NCI-H774 (cell line): ENCODE measurements at regions not wholly inside any gene's neighbourhood (a gene's known extent, or its start where the extent isn't known, plus 50 kb on each side); places are given as distances from the start of the nearest gene placed in this dataset.

Experiments used
- DNase-seq: peaks from one replicate; lab custom pipeline; 2025; lab: John Stamatoyannopoulos, UW

DNA sequence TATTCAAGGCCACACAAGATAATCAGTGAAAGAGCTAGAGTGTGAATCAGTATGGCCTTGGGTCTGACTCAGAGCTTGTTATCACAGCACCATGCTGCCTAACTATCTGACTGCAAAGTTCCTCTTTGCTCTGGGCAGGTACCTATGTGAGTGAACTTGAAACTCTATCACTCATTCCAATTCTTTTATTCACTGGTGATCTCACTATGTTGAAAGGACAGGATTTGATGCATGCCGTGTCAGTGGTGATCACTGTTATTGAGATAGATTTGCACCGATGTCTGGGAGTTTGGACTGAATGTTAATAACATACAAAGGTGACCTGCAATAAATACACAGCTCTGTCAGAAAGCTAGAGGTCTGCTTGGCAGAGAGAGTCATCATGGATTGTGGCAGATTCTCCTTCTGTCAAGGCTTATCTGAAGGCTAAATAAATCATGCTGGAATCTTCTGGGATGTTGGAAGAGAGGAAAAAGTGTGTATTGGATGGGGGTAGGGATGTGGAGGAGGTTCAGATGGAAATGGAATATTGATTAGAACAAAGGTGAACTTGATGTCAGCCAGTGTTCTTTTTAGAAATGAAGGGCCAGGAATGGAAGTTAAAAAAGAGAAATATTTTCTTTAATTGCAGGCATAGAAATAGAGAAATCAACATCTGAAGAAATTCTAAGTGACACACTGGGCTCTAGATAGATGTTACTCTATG is 91.8 kb upstream of the TNC start:
- DNase-seq, result no peak

DNA sequence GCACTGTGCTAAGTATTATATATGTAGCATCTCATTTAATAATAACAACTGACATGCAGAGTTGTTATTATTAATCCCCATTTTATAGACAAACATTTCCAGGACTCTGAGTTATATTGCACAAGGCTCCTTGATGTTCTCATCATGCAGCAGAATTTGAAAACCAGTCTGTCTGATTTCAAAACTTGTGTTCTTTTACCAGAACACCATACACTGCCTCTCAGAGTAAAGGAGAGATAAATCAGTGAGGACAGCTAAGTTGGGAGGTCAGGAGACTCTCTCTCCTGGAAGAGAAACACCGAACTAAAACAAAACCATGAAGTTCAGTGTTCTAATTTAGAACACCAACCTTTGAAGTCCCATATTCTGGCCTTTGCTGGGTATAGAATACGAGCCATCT is 92.7 kb upstream of the TNC start:
- no peak for DNase-seq

DNA sequence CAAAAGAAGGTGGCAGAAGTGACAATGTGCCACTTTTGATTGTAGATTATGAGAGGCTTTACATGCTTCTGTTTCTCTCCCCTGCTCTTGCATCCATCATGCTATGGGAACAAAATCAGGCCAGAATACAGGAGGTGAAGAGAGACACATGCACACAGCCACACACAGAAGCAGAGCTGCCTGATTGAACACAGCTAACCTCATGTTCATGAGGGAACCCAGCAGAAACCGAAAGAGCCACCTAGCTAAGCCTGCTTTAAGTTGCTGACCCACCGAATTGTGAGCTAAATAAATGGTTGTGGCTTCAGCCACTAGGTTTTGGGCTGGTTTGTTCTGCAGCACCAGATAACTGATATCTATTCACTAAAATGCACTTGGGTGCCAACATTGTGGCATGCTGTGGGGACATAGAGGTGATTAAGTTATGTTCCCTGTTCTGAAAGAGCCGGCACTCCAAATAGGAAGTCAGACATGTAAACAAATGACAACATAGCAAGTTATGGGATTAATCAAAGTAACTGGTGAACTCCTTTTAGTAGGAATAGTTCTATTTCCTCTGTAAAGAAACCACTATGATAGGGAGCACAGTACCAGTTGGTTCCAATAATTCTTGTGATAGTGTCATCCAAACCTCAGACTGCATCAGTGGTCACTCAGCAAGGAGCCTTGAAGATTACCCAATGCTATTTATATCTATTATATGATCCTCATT is 93.6 kb upstream of the TNC start:
- no peak for DNase-seq

DNA sequence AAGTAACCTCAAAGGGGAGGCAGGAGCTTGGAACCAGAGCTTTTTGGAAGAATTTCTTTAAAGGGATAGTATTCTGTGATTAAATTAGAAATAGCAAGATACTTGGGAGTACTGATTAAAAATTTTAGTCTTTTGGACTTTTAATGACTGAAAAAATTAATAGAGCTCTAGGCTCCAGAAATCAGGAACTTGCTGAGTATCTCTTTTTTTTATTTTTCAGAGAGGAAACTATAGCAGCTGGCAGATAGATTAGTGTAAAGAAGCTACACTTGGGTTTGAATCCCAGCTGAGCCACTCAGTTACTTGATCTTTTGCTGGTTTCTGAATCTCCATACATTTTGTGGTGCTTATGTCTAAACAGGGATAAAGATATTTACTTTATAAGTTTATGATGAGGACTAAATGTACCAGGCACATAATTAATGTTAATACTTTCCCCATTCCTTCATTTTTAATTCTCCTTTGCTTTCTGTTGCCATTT is 94.2 kb upstream of the TNC start:
- DNase-seq, result no peak

DNA sequence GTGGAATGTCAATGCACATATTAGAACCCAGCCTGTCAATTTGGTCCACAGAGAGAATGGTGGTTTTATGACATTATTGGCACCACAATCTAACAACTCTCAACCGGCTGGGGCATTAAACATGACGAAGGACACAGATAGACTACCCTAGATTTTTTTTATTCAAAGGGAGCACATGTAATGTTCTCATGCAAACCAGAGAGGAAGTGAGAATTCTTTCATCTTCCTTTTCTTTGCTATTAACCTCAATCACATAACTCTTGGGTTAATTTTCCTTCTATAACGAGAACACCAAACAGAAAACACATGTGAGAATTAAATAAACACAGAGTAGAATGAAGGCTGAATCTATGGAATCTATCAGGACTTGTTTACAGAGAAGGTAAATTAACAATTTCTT is 94.9 kb upstream of the TNC start:
- DNase-seq, result no peak

DNA sequence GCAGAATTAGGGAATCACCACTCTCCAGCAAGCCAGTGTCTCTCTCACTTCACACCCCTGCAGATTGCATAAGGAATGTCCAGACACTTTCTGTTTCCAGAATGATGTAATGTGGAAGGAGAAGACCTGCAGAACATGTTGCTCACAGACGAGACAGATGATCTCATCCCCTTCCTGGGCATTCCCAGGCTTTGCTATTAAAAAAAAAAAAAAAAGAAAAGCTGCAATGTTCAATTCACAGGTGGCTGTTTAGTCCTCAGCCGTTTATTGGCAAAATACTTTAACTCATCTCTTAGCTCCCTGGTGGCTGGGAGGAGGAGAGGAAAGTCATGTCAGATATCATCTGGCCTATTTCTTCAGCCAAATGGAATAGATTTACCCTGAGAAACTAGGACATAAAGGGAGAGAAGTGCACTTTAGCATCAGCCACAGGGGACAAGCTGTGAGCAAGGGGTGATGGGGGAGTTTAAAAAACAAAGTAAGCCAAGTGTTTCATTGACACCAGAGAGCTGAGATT is 95.9 kb upstream of the TNC start:
- peak; percentile 23 for DNase-seq

DNA sequence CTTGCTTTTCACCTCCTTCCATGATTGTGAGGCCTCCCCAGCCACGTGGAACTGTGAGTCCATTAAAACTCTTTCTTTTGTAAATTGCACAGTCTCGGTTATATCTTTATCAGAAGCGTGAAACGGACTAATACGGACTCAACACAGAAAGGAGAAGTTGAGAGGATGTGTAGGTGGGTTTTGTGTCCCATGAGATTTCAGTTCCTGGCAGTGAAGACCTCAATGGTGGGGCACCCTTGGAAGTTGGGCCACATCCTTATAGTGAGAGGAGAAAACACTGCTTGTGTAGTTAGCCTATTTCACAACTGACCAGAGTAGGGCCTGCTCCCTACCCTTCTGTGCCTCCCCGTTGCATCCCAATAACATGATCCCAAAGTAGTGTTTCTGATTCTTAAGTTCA is 98.9 kb upstream of the TNC start:
- DNase-seq, result no peak

DNA sequence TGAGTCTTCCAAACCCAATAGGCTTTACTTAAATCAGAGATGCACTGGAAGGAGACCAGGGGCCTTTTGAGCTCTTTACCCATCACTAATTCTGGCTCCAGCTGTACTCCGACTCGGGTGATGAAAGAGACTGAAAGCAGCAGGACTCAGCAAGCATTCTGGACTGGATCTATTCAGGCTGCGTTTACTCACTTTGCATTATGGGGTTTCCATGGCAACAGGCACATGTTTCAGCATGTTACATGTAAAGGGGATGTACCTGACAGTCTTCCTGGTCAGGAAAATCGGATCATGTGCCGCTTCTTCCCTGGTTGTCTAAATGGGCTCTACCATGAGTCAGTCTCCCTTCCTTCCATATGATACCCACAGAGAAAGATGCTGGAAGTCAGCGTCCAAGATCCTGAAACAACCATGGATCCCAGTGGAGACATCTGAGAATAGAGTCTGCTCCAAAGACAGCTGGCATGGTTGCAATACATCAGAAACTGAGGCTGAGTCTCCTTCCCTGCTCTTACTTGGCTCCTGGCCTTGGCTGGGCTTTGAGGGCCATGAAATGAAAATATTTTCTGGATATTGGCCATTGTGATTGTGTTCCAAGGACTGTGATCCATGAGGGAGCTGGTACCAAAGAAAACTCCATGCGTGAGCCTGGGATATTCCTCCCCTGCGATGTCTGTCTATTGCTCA is 102.5 kb upstream of the TNC start:
- DNase-seq, result no peak

DNA sequence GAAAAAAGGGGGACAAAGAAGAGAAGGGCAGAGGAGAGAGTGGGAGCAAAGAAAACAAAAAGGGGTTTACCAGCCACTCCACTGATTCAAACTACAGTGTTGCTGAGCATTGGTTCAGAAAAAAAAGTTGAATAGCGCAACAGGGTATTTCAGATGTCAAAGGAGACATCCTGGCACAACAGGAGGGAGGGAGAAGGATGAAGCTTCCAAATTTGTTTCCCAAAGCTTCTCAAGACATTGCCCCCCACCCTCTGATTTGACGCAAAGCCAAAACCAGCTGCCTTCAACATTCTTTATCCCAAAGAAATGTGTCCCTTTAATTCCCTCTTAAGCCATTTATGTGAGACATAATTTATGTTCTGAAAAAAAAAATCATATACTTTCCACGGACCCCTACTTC is 105.5 kb upstream of the TNC start:
- no peak for DNase-seq

DNA sequence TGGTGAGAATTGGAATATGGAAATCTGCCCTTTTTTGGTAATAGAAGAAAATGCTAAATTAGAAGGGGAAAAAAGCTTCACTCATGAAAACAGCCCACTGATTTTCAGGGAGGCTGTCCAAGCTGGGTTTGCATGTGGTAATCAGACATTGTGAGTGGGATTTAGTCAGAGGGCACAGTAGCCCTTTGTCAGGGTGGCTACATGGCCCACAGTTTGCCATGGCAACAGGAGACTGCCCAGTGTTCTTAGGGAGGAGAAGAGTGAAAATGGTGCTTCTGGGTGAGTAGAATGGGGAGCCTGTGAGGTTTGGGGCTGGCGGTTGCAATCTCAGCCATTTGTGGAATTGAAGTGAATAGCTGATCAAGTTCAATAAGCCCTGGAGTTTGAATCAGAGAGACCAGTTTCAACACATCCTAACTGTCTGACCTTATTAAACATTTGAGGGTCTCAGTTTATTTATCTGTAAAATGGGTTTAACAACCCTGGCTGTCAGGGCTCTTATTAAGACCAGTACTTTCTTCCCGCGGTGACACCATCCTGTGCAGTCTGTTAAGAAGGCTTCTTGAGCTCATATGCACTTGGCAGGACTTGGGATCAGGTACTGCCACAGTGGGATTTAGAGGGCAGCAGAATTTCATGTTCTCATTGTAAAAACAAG is 107.6 kb upstream of the TNC start:
- no peak for DNase-seq

DNA sequence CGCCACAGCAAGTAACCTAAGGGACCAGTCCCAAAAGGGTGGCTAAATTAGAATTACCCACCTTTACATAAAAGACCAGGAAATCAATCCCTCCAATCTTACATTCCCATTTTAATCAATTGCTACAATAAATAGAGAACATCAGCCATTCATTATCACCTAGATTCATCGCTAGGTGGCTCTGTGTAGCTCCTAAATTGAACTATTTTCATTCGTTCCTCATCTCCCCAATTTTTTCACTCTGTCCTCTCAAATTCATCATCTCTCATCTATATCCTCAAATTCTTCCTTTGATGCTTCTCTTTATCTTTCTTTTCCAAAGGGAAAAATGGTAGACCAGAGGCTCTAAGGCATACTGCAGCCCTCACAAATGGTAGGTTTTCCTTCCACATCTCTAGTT is 108.2 kb upstream of the TNC start:
- DNase-seq, result no peak

DNA sequence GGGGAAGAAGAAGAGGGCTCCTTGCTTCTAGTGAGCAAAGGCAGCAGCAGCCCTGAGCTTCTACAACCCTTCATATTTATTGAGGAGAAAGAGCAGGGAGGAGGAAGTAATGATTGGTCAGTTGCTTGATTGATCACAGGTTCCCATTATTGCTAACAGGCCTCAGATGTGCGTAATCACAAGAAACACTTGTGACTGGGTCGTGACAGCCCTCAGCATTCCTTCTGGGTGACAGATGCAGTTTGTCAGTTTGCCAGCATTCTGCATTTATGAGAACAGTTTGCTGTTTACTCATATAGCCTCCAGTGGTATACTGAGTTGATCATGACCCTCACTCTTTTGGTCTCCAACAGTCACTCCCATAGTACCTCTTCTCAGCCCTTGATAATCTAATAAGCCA is 111.5 kb upstream of the TNC start:
- DNase-seq, result no peak

DNA sequence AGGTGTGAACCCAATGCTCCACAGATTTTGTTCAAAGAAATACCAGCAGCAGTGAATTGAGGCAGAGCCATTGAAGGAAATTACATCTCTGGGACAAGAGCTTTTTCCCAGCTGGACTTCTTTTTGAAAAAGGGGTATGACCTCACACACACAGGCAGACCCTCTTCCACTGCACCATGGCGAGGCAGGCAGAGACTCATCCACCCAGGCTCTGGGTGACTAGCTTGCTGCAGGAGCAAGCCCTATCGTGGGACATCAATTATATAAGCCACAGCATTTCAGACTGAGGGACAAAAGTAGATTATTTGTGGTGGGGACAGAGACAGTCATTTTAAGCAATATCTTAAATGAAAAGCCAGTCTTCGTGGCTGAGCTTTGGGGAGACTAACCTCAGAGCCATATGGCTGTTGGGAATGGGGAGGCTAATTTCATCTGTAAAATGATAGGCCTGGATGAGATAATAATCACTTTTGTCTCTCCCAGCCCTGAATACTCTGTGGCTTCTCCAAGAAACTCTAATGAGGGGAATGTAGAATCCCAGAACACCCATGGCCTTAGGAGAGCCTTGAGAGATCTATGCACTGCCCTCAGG is 113.1 kb upstream of the TNC start:
- no peak for DNase-seq

DNA sequence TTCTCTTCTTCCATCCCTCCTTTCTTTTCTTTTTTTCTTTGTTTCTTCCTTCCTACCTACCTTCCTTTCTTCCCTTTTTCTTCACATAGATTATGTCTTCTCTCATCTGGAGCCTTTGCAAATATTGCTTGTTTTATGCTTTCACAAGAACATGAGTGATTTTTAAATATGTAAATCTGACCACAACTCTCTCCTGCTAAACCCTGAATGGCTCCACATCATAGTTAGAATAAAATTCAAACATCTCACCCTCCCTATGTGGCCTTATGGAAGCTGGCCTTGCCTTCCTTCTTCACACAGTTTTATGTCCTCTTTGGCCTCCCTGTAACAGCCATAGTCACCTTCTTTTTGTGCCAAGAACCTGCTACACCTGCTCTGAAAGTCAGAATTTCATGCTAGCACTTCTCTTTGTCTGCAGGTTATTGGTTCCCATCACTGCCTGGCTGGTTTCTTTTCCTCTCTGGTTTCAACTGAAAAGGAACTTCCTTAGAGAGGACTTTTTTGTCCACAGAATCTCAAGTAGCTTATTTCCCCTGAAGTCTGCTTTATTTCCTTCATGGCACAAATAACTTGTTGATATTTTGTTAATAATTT is 114.3 kb upstream of the TNC start:
- DNase-seq, result peak; percentile 46

DNA sequence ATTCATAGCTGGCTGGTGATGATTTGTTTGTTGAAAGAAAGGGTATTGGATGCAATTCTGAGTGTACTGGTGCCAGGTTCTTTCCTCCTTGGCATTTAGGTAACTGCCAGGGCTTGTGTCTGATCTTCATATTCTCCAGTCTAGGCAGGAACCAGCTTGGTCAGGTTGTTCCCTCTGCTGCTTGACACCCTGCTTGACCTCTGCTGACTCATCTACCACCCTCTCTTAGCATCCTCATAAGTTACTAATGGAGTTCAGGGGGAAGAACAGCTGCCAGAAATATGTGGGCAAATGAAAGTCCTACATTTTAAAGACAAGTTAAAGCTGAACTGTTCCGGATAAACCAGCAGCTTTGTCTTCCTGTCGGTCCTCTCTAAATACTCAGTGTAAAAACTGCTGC is 116.1 kb upstream of the TNC start:
- no peak for DNase-seq

DNA sequence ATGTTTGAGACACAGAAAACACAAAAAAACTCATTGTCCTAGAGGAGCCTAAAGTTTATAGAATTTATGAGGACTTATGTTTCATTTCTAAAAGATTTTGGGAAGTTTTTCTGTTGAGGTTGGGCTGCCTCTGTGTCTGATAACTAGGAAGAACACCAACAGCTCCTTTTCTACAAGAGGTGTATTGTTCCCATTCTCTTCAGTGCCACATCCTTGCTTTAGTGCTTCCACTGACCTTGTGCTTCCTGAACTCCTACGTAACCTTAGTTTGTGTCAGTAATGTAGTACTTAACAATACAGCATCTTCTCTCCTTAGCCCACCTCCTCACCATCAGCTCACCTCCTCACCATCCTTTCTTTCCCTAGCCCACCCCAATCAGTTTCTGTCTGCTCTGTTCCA is 117.3 kb upstream of the TNC start:
- no peak for DNase-seq

DNA sequence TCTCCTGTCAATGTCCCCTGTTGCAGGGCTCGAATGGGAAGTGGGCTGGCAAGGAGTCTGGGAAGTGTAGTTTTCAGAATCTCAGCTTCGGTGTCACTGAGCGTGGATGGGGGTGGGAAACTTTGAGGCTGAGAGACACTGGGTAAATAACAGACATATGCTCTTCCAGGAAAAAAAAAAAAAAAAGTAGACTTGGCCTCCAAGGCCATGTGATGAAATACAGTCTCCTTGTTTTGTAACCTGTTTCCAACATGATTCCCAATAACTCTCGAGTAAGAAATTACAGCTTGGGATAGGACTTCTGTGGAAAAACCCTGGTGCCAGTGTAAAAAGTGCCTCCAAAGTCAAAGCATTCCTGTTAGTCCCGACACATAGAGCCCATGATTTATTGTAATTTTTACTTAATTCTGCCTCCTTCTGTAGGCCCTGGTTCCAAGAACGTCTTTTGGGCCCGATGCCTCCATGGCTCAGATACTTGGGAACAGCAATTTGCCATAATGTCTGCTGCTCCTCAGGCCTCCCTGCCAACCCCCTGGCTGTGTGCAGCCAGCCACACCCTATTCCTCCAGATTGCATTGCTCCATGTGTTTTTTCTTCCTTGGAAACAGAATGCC is 119.5 kb upstream of the TNC start:
- no peak for DNase-seq

DNA sequence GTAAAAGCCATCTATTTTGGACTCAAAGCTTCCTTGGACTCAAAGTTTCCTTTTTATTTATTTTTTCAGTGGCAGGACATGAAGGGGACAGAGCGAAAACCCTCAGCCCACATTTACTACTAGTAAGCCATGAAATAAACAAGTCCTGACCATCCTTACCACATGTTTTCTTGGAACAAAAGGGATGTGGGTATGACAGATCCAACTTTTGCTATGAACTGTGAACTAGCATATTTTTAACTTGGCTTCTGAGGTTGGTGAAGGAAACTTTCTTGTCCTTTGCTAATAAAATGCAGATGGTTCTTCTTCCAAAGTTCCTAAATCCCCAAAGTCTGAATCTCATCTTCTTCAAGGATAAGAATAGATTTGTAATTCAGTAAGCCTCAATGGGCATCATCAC is 122.7 kb upstream of the TNC start:
- no peak for DNase-seq

DNA sequence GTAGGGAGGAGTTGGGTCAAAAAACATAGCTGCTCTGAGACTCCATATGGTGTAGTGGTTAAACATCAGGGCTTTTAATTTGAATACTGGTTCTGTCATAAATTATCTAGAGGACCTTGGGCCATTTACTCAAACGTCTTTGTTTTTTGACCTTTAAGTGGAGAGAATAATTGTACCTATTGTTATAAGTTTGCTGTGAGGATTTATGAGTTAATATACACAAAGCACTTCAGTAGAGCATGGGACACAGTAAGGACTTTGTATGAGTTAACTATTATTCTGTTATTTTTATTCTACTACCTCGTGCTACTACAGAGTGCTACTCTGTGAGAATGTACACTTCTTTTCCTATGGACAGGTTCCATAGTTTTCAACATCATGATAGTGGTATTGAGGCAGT is 123.7 kb upstream of the TNC start:
- peak; percentile 32 for DNase-seq

DNA sequence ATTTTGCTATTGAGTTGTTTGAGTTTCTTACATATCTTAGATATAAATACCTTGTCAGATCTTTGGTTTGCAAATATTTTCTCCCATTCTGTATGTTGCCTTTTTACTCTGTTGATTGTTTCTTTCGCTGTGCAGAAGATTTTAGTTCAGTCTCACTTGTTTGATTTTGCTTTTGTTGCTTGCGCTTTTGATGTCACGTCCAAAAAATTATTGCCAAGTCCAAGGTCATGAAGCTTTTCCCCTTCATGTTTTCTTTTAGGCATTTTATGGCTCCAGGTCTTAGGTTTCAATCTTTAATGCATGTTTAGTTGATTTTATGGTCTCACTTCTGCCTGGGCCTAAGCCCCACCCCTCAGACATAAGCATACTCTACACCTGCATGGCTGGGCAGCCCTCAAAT is 131.5 kb upstream of the TNC start:
- no peak for DNase-seq

DNA sequence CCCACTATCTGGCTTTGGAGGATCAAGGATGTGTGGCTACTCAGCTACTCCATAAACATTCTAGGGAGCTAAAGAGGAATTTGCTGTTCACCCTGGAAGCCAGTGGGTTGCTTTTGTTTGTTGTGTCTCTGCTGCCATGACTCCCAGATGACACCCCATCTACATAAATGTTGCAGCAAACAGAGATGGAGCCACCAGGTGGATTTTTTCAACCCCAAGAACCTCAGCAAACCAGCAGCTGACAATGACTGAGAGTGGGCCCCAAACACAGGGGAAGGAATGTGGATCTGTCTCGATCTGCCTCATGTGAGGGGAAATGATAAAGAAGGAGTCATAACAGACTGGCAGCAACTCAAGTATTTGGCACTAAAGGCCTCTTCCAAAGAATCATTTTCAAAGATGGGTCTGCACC is 132.7 kb upstream of the TNC start:
- DNase-seq, result no peak
